Panc1 (cell line): ENCODE measurements at regions not wholly inside any gene's neighbourhood (a gene's known extent, or its start where the extent isn't known, plus 50 kb on each side); places are given as distances from the start of the nearest gene placed in this dataset.

Experiments used
- ATAC-seq: fragments of 200-7000 bp; cut with Tn5 transposase; 2 replicates; pipeline ENCODE4 v1.9.1; 2020; ENCODE audit warnings: mild to moderate bottlenecking, moderate library complexity
- BruUV-seq: library from RNA; stranded (reverse); fragments of 400-500 nt; replicated peaks from 2 replicates; lab custom pipeline; 2021; lab: Mats Ljungman, UMichigan
- CTCF ChIA-PET: fragments of 300-600 bp; sonication (Branson Sonifier 250); formaldehyde crosslinking; loops from one replicate; lab custom pipeline; 2022; ENCODE audit warnings: antibody characterized with exemption; lab: Charles Lee
- POLR2A ChIA-PET: fragments of 300-600 bp; sonication (Branson Sonifier 250); formaldehyde crosslinking; loops from one replicate; lab custom pipeline; 2022; ENCODE audit warnings: antibody characterized with exemption; lab: Charles Lee
- DNase-seq: peaks from one replicate; pipeline ENCODE4 v3.0.0-alpha.2; 2010; ENCODE audit warnings: low read depth, low spot score
- H3K27ac ChIP-seq: 2 replicates; pipeline ENCODE4 v1.5.1; 2011; ENCODE audit warnings: mild to moderate bottlenecking, low read length, inconsistent platforms
- H3K27me3 ChIP-seq: fragments of 200-500 bp; sonication (Bioruptor generic); 2 replicates; pipeline ENCODE4 v1.6.0; 2014; ENCODE audit warnings: low read length, inconsistent platforms; ENCODE audit not compliant: control insufficient read depth, insufficient read depth
- H3K36me3 ChIP-seq: fragments of 200-500 bp; sonication (Bioruptor generic); 2 replicates; pipeline ENCODE4 v1.5.1; 2014; ENCODE audit warnings: inconsistent platforms, mild to moderate bottlenecking, low read length, moderate library complexity; ENCODE audit not compliant: control insufficient read depth, insufficient read depth
- H3K4me1 ChIP-seq: 2 replicates; pipeline ENCODE4 v1.5.1; 2011; ENCODE audit warnings: inconsistent platforms, mild to moderate bottlenecking, low read length, moderate library complexity; ENCODE audit not compliant: control insufficient read depth, insufficient read depth
- H3K4me3 ChIP-seq, 2 experiments: 2 replicates each; pipeline ENCODE4 v1.5.1; 2011 to 2012; ENCODE audit warnings: low read depth in 2 of 2, low read length in 2 of 2, mild to moderate bottlenecking in 2 of 2, inconsistent platforms in 1 of 2, moderate library complexity in 1 of 2
- H3K9me3 ChIP-seq: fragments of 200-500 bp; sonication (Bioruptor generic); 2 replicates; pipeline ENCODE4 v1.5.1; 2014; ENCODE audit warnings: low read depth, mild to moderate bottlenecking, inconsistent platforms, low read length, moderate library complexity; ENCODE audit not compliant: control insufficient read depth, insufficient read depth
- CTCF ChIP-seq: fragments of 450-650 bp; IDR thresholded peaks from 2 replicates; pipeline ENCODE4 v1.5.1; 2017; ENCODE audit warnings: mild to moderate bottlenecking
- POLR2AphosphoS5 ChIP-seq: IDR thresholded peaks from 2 replicates; pipeline ENCODE4 v1.6.1; 2012; ENCODE audit warnings: mild to moderate bottlenecking, low read depth, low read length, moderate library complexity
- REST ChIP-seq, 2 experiments: IDR thresholded peaks; 2 replicates each; pipeline ENCODE4 v1.6.1; 2011 to 2012; ENCODE audit warnings: low read depth in 2 of 2, control low read depth in 1 of 2, low read length in 1 of 2, mild to moderate bottlenecking in 1 of 2, moderate library complexity in 1 of 2; ENCODE audit not compliant: insufficient read depth in 1 of 2
- SIN3A ChIP-seq: IDR thresholded peaks from 2 replicates; pipeline ENCODE4 v1.6.1; 2012; ENCODE audit warnings: low read depth, mild to moderate bottlenecking, low read length, moderate library complexity, borderline replicate concordance; ENCODE audit not compliant: insufficient read depth
- TCF7L2 ChIP-seq: IDR thresholded peaks from 2 replicates; pipeline ENCODE4 v1.6.1; 2011; ENCODE audit warnings: mild to moderate bottlenecking, low read depth, low read length, inconsistent platforms
- in situ Hi-C: cut with HindIII; loops from 2 replicates; pipeline ENCODE4 v1.10.0; 2016; ENCODE audit warnings: low sequenced_read_pairs, low pct_unique_long_range_greater_than_20kb
- intact Hi-C: fragments of 100-400 bp; cut with micrococcal nuclease; formaldehyde crosslinking; loops from one replicate; pipeline ENCODE4 v1.10.0; 2022; ENCODE audit not compliant: unreplicated experiment

GRCh38 chr2:45190481-45190942, 181.3 kb upstream of the SIX2 start:
- ChIA-PET POLR2A (no interaction called here), CTCF (no interaction called here)
- in situ Hi-C loops: no loop called here
- Histone ChIP-seq H3K27me3 (peaks cover 6% of the 10 kb centered on the region), H3K36me3 (no peaks in the 10 kb centered on the region), H3K4me3 (no peak overlapping the region), H3K9me3 (no peaks in the 10 kb centered on the region), H3K27ac (no peak overlapping the region), H3K4me1 (no peaks in the 10 kb centered on the region)
- ATAC-seq: no peak
- DNase-seq: no peak
- intact Hi-C loops: no loop called here
- no peak for TF ChIP-seq SIN3A
- TF ChIP-seq POLR2AphosphoS5: no peak
- no peak for TF ChIP-seq REST (IDR thresholded peaks at IDR 0.05; ENCODE audit: insufficient read depth in 1 of 2, low read depth in 2 of 2, low read length in 1 of 2)
- no peak for TF ChIP-seq TCF7L2
- TF ChIP-seq CTCF: no peak
- no TSS peak for BruUV-seq

GRCh38 chr2:45184606-45185005, 175.4 kb upstream of the SIX2 start:
- ATAC-seq: no peak
- BruUV-seq: no TSS peak
- H3K9me3 ChIP-seq: no peaks in the 10 kb centered on the region
- H3K4me3 ChIP-seq: no peak overlapping the region
- TF ChIP-seq POLR2AphosphoS5 (no peak), CTCF (no peak), TCF7L2 (no peak), SIN3A (no peak), REST (IDR thresholded peaks at IDR 0.05; ENCODE audit: insufficient read depth in 1 of 2, low read depth in 2 of 2, low read length in 1 of 2) (no peak)
- intact Hi-C loops: no loop called here
- H3K27ac ChIP-seq: no peak overlapping the region
- in situ Hi-C loops: no loop called here
- POLR2A ChIA-PET: no interaction called here
- DNase-seq: no peak
- no peaks in the 10 kb centered on the region for H3K36me3 ChIP-seq
- CTCF ChIA-PET: no interaction called here
- H3K4me1 ChIP-seq: no peaks in the 10 kb centered on the region
- H3K27me3 ChIP-seq: peaks cover 4% of the 10 kb centered on the region; the same call in 1 of the 2 replicates
